Endothelial cell of umbilical vein (primary cell): ENCODE measurements at regions not wholly inside any gene's neighbourhood (a gene's known extent, or its start where the extent isn't known, plus 50 kb on each side); places are given as distances from the start of the nearest gene placed in this dataset.

ENCODE experiments used
- BruUV-seq: library from RNA; stranded (reverse); fragments of 400-500 nt; replicated peaks from 2 replicates; lab custom pipeline; 2021; lab: Mats Ljungman, UMichigan
- CTCF ChIA-PET: fragments of 300-600, 350-600 bp; sonication (Branson Sonifier 250); formaldehyde crosslinking; loops from one replicate; lab custom pipeline; 2021; ENCODE audit warnings: antibody characterized with exemption, inconsistent platforms; lab: Charles Lee
- POLR2A ChIA-PET: fragments of 300-600, 350-600 bp; sonication (Branson Sonifier 250); formaldehyde crosslinking; loops from one replicate; lab custom pipeline; 2021; ENCODE audit warnings: antibody characterized with exemption, inconsistent platforms; lab: Charles Lee
- DNase-seq: peaks from one replicate; pipeline ENCODE4 v3.0.0-alpha.2; 2011; ENCODE audit warnings: low read depth, low spot score
- FAIRE-seq: peaks from 2 replicates; lab custom pipeline; 2011; peaks lifted over from hg19 to GRCh38; lab: Jason Lieb, UNC
- H2AFZ ChIP-seq: 2 replicates; pipeline ENCODE4 v1.6.0; 2012; ENCODE audit warnings: low read depth, low read length, control low read depth, inconsistent platforms
- H3K27ac ChIP-seq: 2 replicates; pipeline ENCODE4 v1.5.1; 2011; ENCODE audit warnings: low read depth, mild to moderate bottlenecking, control low read depth, low read length, moderate library complexity; ENCODE audit not compliant: insufficient read depth
- H3K27me3 ChIP-seq, 2 experiments: 2 replicates each; pipeline versions ENCODE4 v1.6.0 to v1.6.1; 2011; ENCODE audit warnings: low read length in 2 of 2, mixed read lengths in 1 of 2; ENCODE audit not compliant: control insufficient read depth in 2 of 2, insufficient read depth in 2 of 2
- H3K36me3 ChIP-seq, 2 experiments: 2 replicates in 1 of 2; 3 replicates in 1 of 2; pipeline ENCODE4 v1.5.1; 2011; ENCODE audit warnings: low read length in 2 of 2, mild to moderate bottlenecking in 1 of 2, moderate library complexity in 1 of 2; ENCODE audit not compliant: control insufficient read depth in 2 of 2, insufficient read depth in 2 of 2; ENCODE audit errors: extremely low read depth in 1 of 2
- H3K4me1 ChIP-seq: 3 replicates; pipeline ENCODE4 v1.5.1; 2011; ENCODE audit warnings: mild to moderate bottlenecking, low read length; ENCODE audit not compliant: control insufficient read depth, insufficient read depth; ENCODE audit errors: extremely low read depth
- H3K4me2 ChIP-seq: 2 replicates; pipeline ENCODE4 v1.6.1; 2011; ENCODE audit warnings: low read length, control low read depth, mixed read lengths; ENCODE audit not compliant: insufficient read depth
- H3K4me3 ChIP-seq, 3 experiments: fragments of 200-600 bp in 1 of 3; sonication (generic), shearing (Covaris generic) in 1 of 3; replicated peaks in 1 of 3; 2 replicates each; pipeline ENCODE4 v1.5.1; 2011 to 2016; ENCODE audit warnings: control low read depth in 3 of 3, low read length in 3 of 3, mild to moderate bottlenecking in 2 of 3, inconsistent platforms in 1 of 3, low read depth in 1 of 3, moderate library complexity in 1 of 3; ENCODE audit not compliant: insufficient read depth in 1 of 3
- H3K79me2 ChIP-seq: 2 replicates; pipeline ENCODE4 v1.6.0; 2012; ENCODE audit warnings: low read length, inconsistent platforms; ENCODE audit not compliant: control insufficient read depth, insufficient read depth
- H3K9ac ChIP-seq: replicated peaks from 2 replicates; pipeline ENCODE3; 2011; ENCODE audit warnings: low read length, control low read depth; ENCODE audit not compliant: insufficient read depth; ENCODE audit errors: extremely low read depth
- H3K9me1 ChIP-seq: replicated peaks from 3 replicates; pipeline ENCODE4 v1.6.0; 2011; ENCODE audit warnings: mild to moderate bottlenecking, low read length; ENCODE audit not compliant: control insufficient read depth, insufficient read depth; ENCODE audit errors: extremely low read depth
- H3K9me3 ChIP-seq: replicated peaks from 2 replicates; pipeline ENCODE4 v1.5.1; 2012; ENCODE audit warnings: low read length, inconsistent platforms; ENCODE audit not compliant: control insufficient read depth, insufficient read depth
- H4K20me1 ChIP-seq: replicated peaks from 2 replicates; pipeline ENCODE3; 2011; ENCODE audit warnings: mild to moderate bottlenecking, low read length; ENCODE audit not compliant: control insufficient read depth, insufficient read depth; ENCODE audit errors: extremely low read depth
- EZH2 ChIP-seq: IDR thresholded peaks from 2 replicates; pipeline ENCODE4 v1.6.1; 2012; ENCODE audit warnings: borderline replicate concordance, low read depth, mild to moderate bottlenecking, moderate library complexity, low read length, inconsistent platforms; ENCODE audit not compliant: severe bottlenecking
- FOS ChIP-seq: IDR thresholded peaks from 2 replicates; pipeline ENCODE4 v1.6.1; 2011; ENCODE audit warnings: mild to moderate bottlenecking, low read length, moderate library complexity, borderline replicate concordance; ENCODE audit not compliant: insufficient read depth
- GATA2 ChIP-seq: IDR thresholded peaks from 2 replicates; pipeline ENCODE4 v1.7.0; 2011; ENCODE audit warnings: low read depth, mild to moderate bottlenecking, moderate library complexity, mixed read lengths, low read length; ENCODE audit not compliant: insufficient read length, insufficient read depth
- JUN ChIP-seq: IDR thresholded peaks from 2 replicates; pipeline ENCODE4 v1.6.1; 2011; ENCODE audit warnings: borderline replicate concordance, low read depth; ENCODE audit not compliant: insufficient read length, insufficient read depth
- MYC ChIP-seq: IDR thresholded peaks from one replicate; pipeline ENCODE4 v1.6.1; 2011; ENCODE audit warnings: mild to moderate bottlenecking, low read depth, low read length
- POLR2A ChIP-seq: IDR thresholded peaks from 2 replicates; pipeline ENCODE4 v1.6.1; 2012; ENCODE audit warnings: low read depth, mild to moderate bottlenecking, control low read depth, low read length
- POLR2AphosphoS5 ChIP-seq: IDR thresholded peaks from 2 replicates; pipeline ENCODE4 v1.6.1; 2012; ENCODE audit warnings: low read depth, mild to moderate bottlenecking, control low read depth, low read length, moderate library complexity; ENCODE audit not compliant: insufficient read depth
- dilution Hi-C: fragments of 300-500 bp; cut with MboI; formaldehyde crosslinking; loops from one replicate; pipeline ENCODE4 v1.15.0; 2019; ENCODE audit warnings: low sequenced_read_pairs; ENCODE audit not compliant: extremely low pct_ligation_motif_present
- intact Hi-C: fragments of 100-400 bp; cut with micrococcal nuclease; formaldehyde crosslinking; loops from one replicate; pipeline ENCODE4 v1.10.0; 2022
- TF ChIP-seq, protein P1 (sequence below), 2 donors: IDR thresholded peaks; 1 replicate in 1 of 2; 2 replicates in 1 of 2; pipeline ENCODE4 v1.5.1; 2011; ENCODE audit warnings: low read length in 2 of 2, mild to moderate bottlenecking in 2 of 2, moderate library complexity in 2 of 2, control low read depth in 1 of 2, inconsistent platforms in 1 of 2, low read depth in 1 of 2; ENCODE audit not compliant: insufficient read depth in 1 of 2; ENCODE audit errors: extremely low read depth in 1 of 2
- TF ChIP-seq, protein P2 (sequence below): IDR thresholded peaks from 2 replicates; pipeline ENCODE4 v1.6.1; 2011; ENCODE audit not compliant: insufficient read depth, insufficient read length

DNA sequence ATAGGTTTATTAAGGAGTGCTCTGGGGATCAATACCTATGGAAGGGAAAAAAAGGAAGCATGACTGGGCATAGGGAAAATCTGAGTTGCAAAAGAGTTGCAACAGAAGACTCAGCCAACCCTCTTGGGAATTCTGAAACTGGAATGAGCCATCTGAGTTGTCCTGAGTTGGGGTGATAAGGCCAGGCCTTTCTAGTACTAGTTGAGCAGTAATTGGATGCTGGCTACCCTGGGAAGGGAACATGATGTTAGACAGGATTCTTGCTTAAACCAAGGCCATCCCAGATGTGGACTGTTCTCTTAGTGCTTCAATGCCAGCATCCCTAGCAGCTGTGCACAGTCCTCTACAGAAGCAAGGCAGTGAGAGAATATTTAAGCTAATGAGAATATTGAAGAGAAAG is 348.8 kb upstream of the GULP1 start:
- H3K27me3 ChIP-seq = no peaks in the 10 kb centered on the region
- H3K4me1 ChIP-seq = no peaks in the 10 kb centered on the region
- POLR2A ChIA-PET = no interaction called here
- intact Hi-C loops (no loop called here), dilution Hi-C loops (no loop called here)
- H3K9me3 ChIP-seq = no peaks in the 10 kb centered on the region
- H3K79me2 ChIP-seq = no peaks in the 10 kb centered on the region
- H4K20me1 ChIP-seq = no peaks in the 10 kb centered on the region
- H3K9me1 ChIP-seq = no peaks in the 10 kb centered on the region
- H3K4me2 ChIP-seq = no peak overlapping the region
- FAIRE-seq (no peak), DNase-seq (no peak)
- no peak overlapping the region for H3K9ac ChIP-seq
- no TSS peak for BruUV-seq
- H3K27ac ChIP-seq = no peak overlapping the region
- no peak overlapping the region for H2AFZ ChIP-seq
- H3K4me3 ChIP-seq = no peak overlapping the region
- no peaks in the 10 kb centered on the region for H3K36me3 ChIP-seq
- TF ChIP-seq, protein P1, sequence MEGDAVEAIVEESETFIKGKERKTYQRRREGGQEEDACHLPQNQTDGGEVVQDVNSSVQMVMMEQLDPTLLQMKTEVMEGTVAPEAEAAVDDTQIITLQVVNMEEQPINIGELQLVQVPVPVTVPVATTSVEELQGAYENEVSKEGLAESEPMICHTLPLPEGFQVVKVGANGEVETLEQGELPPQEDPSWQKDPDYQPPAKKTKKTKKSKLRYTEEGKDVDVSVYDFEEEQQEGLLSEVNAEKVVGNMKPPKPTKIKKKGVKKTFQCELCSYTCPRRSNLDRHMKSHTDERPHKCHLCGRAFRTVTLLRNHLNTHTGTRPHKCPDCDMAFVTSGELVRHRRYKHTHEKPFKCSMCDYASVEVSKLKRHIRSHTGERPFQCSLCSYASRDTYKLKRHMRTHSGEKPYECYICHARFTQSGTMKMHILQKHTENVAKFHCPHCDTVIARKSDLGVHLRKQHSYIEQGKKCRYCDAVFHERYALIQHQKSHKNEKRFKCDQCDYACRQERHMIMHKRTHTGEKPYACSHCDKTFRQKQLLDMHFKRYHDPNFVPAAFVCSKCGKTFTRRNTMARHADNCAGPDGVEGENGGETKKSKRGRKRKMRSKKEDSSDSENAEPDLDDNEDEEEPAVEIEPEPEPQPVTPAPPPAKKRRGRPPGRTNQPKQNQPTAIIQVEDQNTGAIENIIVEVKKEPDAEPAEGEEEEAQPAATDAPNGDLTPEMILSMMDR (IDR thresholded peaks at IDR 0.05; ENCODE audit: extremely low read depth in 1 of 2, insufficient read depth in 1 of 2, low read depth in 1 of 2, low read length in 2 of 2) = no peak
- no peak for TF ChIP-seq JUN
- no peak for TF ChIP-seq POLR2AphosphoS5
- TF ChIP-seq, protein P2, sequence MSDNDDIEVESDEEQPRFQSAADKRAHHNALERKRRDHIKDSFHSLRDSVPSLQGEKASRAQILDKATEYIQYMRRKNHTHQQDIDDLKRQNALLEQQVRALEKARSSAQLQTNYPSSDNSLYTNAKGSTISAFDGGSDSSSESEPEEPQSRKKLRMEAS = no peak
- TF ChIP-seq POLR2A = no peak
- no peak for TF ChIP-seq MYC
- TF ChIP-seq EZH2 = no peak
- TF ChIP-seq GATA2 = no peak
- no peak for TF ChIP-seq FOS
- CTCF ChIA-PET = no interaction called here
